ENCODE measurements at regions not wholly inside any gene's neighbourhood (a gene's known extent, or its start where the extent isn't known, plus 50 kb on each side); places are given as distances from the start of the nearest gene placed in this dataset.

- no peaks in the 10 kb centered on the region for H3K4me1 ChIP-seq (ENCODE audit: control insufficient read depth in 1 of 2, insufficient read depth in 1 of 2, low read depth in 1 of 2, low read length in 1 of 2)
- H3K27me3 ChIP-seq = no peaks in the 10 kb centered on the region
- TF ChIP-seq, protein P1, sequence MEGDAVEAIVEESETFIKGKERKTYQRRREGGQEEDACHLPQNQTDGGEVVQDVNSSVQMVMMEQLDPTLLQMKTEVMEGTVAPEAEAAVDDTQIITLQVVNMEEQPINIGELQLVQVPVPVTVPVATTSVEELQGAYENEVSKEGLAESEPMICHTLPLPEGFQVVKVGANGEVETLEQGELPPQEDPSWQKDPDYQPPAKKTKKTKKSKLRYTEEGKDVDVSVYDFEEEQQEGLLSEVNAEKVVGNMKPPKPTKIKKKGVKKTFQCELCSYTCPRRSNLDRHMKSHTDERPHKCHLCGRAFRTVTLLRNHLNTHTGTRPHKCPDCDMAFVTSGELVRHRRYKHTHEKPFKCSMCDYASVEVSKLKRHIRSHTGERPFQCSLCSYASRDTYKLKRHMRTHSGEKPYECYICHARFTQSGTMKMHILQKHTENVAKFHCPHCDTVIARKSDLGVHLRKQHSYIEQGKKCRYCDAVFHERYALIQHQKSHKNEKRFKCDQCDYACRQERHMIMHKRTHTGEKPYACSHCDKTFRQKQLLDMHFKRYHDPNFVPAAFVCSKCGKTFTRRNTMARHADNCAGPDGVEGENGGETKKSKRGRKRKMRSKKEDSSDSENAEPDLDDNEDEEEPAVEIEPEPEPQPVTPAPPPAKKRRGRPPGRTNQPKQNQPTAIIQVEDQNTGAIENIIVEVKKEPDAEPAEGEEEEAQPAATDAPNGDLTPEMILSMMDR (IDR thresholded peaks at IDR 0.05) = no peak
- no peak overlapping the region for H3K27ac ChIP-seq
- no peaks in the 10 kb centered on the region for H3K36me3 ChIP-seq
- no peaks in the 10 kb centered on the region for H3K9me3 ChIP-seq
- no peak overlapping the region for H3K4me3 ChIP-seq (ENCODE audit: low read depth in 1 of 2, low read length in 1 of 2)
These were observed 905.5 kb upstream of the RAG2 start for GRCh38 chr11:37503411-37504059.

DNA sequence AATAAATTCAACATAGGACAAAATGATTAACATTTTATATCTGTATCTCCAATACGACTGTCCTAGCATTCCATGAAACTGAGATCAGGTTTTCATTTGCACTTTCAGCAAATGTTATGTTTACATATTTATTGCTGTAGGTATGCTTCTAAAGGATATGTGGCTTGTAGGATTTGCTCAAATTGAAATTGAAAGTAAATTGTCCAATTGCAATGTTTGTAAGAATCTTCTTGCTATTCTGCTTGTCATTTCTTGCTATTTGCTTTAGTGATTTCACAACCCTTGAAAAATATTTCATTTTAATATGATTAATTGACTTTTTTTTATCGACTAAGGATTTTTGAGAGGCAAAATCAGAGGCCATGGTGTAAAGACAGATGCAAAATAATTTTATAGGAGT, 904.2 kb upstream of the RAG2 start:
- TF ChIP-seq, protein P1 (IDR thresholded peaks at IDR 0.05) = no peak
- no peak overlapping the region for H3K27ac ChIP-seq
- no peaks in the 10 kb centered on the region for H3K4me1 ChIP-seq (ENCODE audit: control insufficient read depth in 1 of 2, insufficient read depth in 1 of 2, low read depth in 1 of 2, low read length in 1 of 2)

DNA sequence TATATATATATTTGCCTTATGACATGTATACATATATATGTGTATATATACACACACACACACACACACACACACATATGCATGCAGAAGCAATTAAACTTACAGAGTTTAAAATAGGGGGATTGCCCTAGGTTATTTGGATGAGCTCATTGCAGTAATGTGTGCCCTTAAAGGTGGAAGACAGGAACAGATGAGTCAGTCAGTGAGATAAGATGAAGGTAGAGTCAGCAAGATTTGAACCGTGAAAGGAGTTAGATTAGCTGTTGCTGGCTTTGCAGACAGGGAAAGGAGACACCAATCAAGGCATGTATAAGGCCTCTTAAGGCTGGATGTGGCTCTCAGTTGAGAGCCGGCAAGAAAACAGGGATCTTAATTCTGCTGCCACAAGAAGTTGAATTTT, 902.4 kb upstream of the RAG2 start:
- H3K27me3 ChIP-seq = no peaks in the 10 kb centered on the region
- H3K9me3 ChIP-seq = no peaks in the 10 kb centered on the region
- H3K27ac ChIP-seq = no peak overlapping the region
- no peaks in the 10 kb centered on the region for H3K4me1 ChIP-seq (ENCODE audit: control insufficient read depth in 1 of 2, insufficient read depth in 1 of 2, low read depth in 1 of 2, low read length in 1 of 2)
- TF ChIP-seq, protein P1 (IDR thresholded peaks at IDR 0.05) = no peak
- H3K36me3 ChIP-seq = no peaks in the 10 kb centered on the region
- no peak overlapping the region for H3K4me3 ChIP-seq (ENCODE audit: low read depth in 1 of 2, low read length in 1 of 2)

More for the DNA sequence above, 904.2 kb upstream of the RAG2 start:
- H3K27me3 ChIP-seq = no peaks in the 10 kb centered on the region
- no peak overlapping the region for H3K4me3 ChIP-seq (ENCODE audit: low read depth in 1 of 2, low read length in 1 of 2)
- no peaks in the 10 kb centered on the region for H3K9me3 ChIP-seq
- H3K36me3 ChIP-seq = no peaks in the 10 kb centered on the region

DNA sequence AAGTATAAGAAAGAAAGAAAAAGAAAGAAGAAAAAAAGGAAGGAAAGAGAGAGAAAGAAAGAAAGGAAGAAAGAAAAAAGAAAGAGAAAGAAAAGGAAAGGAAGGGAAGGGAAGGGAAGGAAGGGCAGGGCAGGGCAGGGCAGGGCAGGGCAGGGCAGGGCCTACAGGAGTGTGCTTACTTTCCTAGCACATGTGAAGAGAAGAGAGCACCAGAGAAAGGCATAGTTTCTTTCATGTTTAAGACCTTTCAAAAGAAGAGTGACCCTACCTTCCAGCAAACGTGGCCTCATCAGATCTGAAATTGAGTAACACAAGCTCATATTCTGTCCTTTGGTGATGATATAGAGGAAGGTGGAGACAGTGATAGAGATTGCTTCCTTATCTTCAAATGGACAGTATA, 899.3 kb upstream of the RAG2 start:
- H3K27ac ChIP-seq = no peak overlapping the region
- no peaks in the 10 kb centered on the region for H3K9me3 ChIP-seq
- H3K36me3 ChIP-seq = no peaks in the 10 kb centered on the region
- H3K4me1 ChIP-seq (ENCODE audit: control insufficient read depth in 1 of 2, insufficient read depth in 1 of 2, low read depth in 1 of 2, low read length in 1 of 2) = no peaks in the 10 kb centered on the region
- H3K27me3 ChIP-seq = no peaks in the 10 kb centered on the region
- TF ChIP-seq, protein P1 (IDR thresholded peaks at IDR 0.05) = no peak
- H3K4me3 ChIP-seq (ENCODE audit: low read depth in 1 of 2, low read length in 1 of 2) = no peak overlapping the region

GRCh38 chr11:37496201-37496600, 898.2 kb upstream of the RAG2 start:
- Histone ChIP-seq H3K27me3 (no peaks in the 10 kb centered on the region), H3K36me3 (no peaks in the 10 kb centered on the region), H3K4me1 (ENCODE audit: control insufficient read depth in 1 of 2, insufficient read depth in 1 of 2, low read depth in 1 of 2, low read length in 1 of 2) (no peaks in the 10 kb centered on the region), H3K4me3 (ENCODE audit: low read depth in 1 of 2, low read length in 1 of 2) (no peak overlapping the region), H3K27ac (no peak overlapping the region), H3K9me3 (no peaks in the 10 kb centered on the region)
- TF ChIP-seq, protein P1 (IDR thresholded peaks at IDR 0.05) = no peak

Data from neutrophil (primary cell).